BE2C (cell line): ENCODE measurements at regions not wholly inside any gene's neighbourhood (a gene's known extent, or its start where the extent isn't known, plus 50 kb on each side); places are given as distances from the start of the nearest gene placed in this dataset.

Source experiments
- DNase-seq: peaks from one replicate; pipeline ENCODE4 v3.0.0-alpha.2; 2020
- H3K27me3 ChIP-seq: fragments of 250-450 bp; sonication (Bioruptor Pico); 2 replicates; pipeline ENCODE4 v1.5.1; 2020; ENCODE audit warnings: mild to moderate bottlenecking
- H3K36me3 ChIP-seq: fragments of 250-450 bp; sonication (Bioruptor Pico); 2 replicates; pipeline ENCODE4 v1.5.1; 2020; ENCODE audit warnings: mild to moderate bottlenecking
- H3K4me1 ChIP-seq: fragments of 250-450 bp; sonication (Bioruptor Pico); 2 replicates; pipeline ENCODE4 v1.5.1; 2020
- H3K4me3 ChIP-seq: 2 replicates; pipeline ENCODE4 v1.5.1; 2011; ENCODE audit warnings: low read depth, low read length
- H3K9me3 ChIP-seq: fragments of 250-450 bp; sonication (Bioruptor Pico); 2 replicates; pipeline ENCODE4 v1.5.1; 2020
- TF ChIP-seq, protein P1 (sequence below): IDR thresholded peaks from 2 replicates; pipeline ENCODE4 v1.5.1; 2012; ENCODE audit warnings: mild to moderate bottlenecking, low read depth, low read length

DNA sequence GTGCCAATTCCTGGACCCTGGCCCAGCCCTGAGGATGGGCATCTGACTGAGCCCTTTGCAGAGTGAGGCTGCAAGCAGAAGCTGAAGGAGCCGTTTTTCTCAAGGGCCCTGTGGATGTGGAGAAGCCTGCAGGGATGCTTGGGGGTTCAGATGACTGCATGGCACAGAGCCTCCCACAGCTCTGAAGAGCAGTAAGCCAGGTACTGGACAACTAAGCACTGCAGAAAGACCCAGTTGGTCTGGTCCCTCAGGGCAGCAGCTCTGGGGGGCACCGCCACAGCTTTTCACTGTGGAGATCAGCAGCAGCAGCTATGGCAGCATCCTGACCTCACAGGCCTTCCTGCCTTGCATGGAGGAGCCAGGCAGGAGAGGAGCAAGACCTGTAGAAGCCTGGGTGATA is 67.6 kb downstream of the CRYGS start:
- H3K36me3 ChIP-seq = no peaks in the 10 kb centered on the region
- H3K4me3 ChIP-seq = no peak overlapping the region
- no peaks in the 10 kb centered on the region for H3K27me3 ChIP-seq
- peaks cover 9% of the 10 kb centered on the region for H3K4me1 ChIP-seq
- H3K9me3 ChIP-seq = no peaks in the 10 kb centered on the region
- TF ChIP-seq, protein P1, sequence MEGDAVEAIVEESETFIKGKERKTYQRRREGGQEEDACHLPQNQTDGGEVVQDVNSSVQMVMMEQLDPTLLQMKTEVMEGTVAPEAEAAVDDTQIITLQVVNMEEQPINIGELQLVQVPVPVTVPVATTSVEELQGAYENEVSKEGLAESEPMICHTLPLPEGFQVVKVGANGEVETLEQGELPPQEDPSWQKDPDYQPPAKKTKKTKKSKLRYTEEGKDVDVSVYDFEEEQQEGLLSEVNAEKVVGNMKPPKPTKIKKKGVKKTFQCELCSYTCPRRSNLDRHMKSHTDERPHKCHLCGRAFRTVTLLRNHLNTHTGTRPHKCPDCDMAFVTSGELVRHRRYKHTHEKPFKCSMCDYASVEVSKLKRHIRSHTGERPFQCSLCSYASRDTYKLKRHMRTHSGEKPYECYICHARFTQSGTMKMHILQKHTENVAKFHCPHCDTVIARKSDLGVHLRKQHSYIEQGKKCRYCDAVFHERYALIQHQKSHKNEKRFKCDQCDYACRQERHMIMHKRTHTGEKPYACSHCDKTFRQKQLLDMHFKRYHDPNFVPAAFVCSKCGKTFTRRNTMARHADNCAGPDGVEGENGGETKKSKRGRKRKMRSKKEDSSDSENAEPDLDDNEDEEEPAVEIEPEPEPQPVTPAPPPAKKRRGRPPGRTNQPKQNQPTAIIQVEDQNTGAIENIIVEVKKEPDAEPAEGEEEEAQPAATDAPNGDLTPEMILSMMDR = no peak
- no peak for DNase-seq

DNA sequence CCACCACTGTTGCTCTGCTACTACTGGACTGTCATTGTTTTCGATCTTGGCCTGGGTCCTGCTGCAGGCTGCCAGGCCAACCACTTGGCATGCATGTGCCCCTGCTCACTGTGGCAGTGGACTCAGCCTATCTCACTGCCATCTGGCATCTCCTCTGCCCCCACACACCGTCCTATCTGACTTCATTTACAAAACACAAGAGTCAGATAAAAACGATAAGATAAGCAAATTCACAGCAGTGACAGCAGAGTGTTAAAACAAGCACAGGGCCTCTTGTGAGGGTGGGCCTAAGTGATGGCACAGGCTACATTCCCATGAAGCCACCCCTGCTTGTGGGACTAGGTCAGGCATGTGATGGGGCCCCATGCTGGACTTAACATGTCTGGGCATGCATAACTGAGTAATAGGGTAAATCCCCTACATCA is 68.1 kb downstream of the CRYGS start:
- no peaks in the 10 kb centered on the region for H3K9me3 ChIP-seq
- H3K4me3 ChIP-seq = no peak overlapping the region
- H3K36me3 ChIP-seq = no peaks in the 10 kb centered on the region
- no peaks in the 10 kb centered on the region for H3K27me3 ChIP-seq
- peaks cover 10% of the 10 kb centered on the region for H3K4me1 ChIP-seq
- TF ChIP-seq, protein P1 = no peak
- DNase-seq = no peak

DNA sequence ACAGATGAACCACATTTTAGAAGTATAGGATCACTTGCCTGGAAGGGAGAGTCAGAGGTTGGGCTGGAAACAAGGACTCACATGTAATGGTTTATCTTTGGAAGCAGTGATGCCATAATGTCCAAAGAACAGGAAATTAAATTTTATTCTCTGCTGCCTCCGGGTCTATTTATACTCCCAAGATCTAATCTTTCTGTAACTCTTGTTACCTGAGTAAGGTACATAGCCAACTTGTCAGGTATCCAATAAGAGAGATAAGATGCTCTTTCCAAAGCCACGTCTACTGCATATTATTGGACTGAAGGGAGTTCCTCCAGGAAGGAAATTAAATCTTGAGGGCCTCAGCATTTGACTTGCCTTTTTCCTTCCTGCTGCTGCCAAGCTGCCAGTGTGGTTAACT is 71.0 kb downstream of the CRYGS start:
- Histone ChIP-seq H3K27me3 (no peaks in the 10 kb centered on the region), H3K36me3 (no peaks in the 10 kb centered on the region), H3K4me1 (peaks cover 31% of the 10 kb centered on the region), H3K9me3 (no peaks in the 10 kb centered on the region), H3K4me3 (no peak overlapping the region)
- no peak for DNase-seq
- TF ChIP-seq, protein P1 = no peak

DNA sequence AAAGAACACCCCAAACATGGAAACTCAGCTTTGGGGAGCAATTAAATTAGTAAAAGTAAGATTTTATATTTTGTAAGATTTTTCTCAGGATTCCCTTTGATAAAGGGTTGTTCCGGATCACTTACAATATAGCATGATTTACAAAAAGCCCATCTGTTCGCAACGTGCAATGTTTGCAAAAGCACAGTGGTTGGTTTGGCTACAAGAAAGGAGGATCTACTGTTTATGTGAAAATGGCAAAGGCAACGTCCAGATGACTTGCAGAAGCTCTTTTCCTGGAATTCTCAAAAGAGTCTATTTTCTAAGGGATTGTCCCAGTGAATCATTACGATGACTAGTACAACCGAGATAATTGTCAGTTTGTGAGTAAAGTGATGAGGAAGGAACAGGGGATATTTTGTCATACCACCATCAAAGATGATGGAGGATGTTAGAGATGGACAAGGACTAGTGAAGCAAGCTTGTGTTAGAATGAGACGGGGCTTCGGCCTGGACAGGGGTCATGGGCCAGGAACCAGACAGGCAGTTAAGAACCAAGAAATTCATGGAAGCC is 71.6 kb downstream of the CRYGS start:
- DNase-seq = no peak
- TF ChIP-seq, protein P1 = no peak

DNA sequence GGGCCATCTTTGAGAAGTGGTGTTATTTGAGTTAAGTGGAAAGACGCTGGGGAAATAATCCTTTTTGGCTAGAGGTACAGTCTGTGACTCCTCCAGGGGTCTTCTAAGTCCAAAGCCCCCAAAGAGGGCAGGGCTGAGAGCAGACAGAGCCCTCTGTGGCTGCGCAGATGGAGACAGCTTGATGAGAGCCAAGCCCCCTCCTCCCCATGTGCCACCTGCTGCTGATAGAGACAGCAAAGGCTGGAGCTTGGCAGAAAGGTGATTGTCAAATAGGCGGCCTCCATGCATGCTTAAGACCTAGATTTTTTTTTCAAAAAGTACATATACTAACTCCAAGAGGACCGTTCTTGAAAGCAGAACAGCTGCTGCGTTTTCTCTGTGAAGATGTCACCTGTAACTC is 72.4 kb downstream of the CRYGS start:
- no peaks in the 10 kb centered on the region for H3K36me3 ChIP-seq
- TF ChIP-seq, protein P1 = no peak
- no peak overlapping the region for H3K4me3 ChIP-seq
- H3K9me3 ChIP-seq = no peaks in the 10 kb centered on the region
- H3K27me3 ChIP-seq = no peaks in the 10 kb centered on the region
- peaks cover 31% of the 10 kb centered on the region for H3K4me1 ChIP-seq
- DNase-seq = no peak

More for the DNA sequence above, 71.6 kb downstream of the CRYGS start:
- Histone ChIP-seq H3K4me3 (no peak overlapping the region), H3K9me3 (no peaks in the 10 kb centered on the region), H3K36me3 (no peaks in the 10 kb centered on the region), H3K27me3 (no peaks in the 10 kb centered on the region), H3K4me1 (peaks cover 31% of the 10 kb centered on the region)

GRCh38 chr3:186469525-186469924 is 74.7 kb downstream of the CRYGS start:
- Histone ChIP-seq H3K4me1 (peaks cover 27% of the 10 kb centered on the region), H3K4me3 (no peak overlapping the region), H3K36me3 (no peaks in the 10 kb centered on the region), H3K27me3 (no peaks in the 10 kb centered on the region), H3K9me3 (no peaks in the 10 kb centered on the region)
- DNase-seq = no peak
- TF ChIP-seq, protein P1 = no peak
